Head of caudate nucleus (tissue), 42 donors: ENCODE measurements at regions not wholly inside any gene's neighbourhood (a gene's known extent, or its start where the extent isn't known, plus 50 kb on each side); places are given as distances from the start of the nearest gene placed in this dataset.

Experiments used
- DNase-seq, 42 donors: peaks; one replicate each; pipeline versions ENCODE4 v3.0.0 to v3.0.0-alpha.2; 2020 to 2021; ENCODE audit warnings: mixed read lengths in 7 of 42
- intact Hi-C: fragments of 100-400 bp; cut with DNase I; formaldehyde crosslinking; loops from one replicate; pipeline ENCODE4 v1.15.0; 2022

- no peak for DNase-seq
- intact Hi-C loops, result no loop called here
These were observed 241.9 kb upstream of the CDH20 start for GRCh38 chr18:61091379-61091778.

GRCh38 chr18:61093965-61094364 lies 239.3 kb upstream of the CDH20 start:
- no peak for DNase-seq
- intact Hi-C loops, result no loop called here

- intact Hi-C loops, result no loop called here
These were observed 237.0 kb upstream of the CDH20 start for GRCh38 chr18:61096226-61096625.

GRCh38 chr18:61107113-61107512 lies 226.1 kb upstream of the CDH20 start:
- no peak for DNase-seq
- intact Hi-C loops, result no loop called here

More at GRCh38 chr18:61096226-61096625, 237.0 kb upstream of the CDH20 start:
- DNase-seq, result no peak

- no peak for DNase-seq
- intact Hi-C loops, result no loop called here
These were observed 224.5 kb upstream of the CDH20 start for GRCh38 chr18:61108706-61109105.

GRCh38 chr18:61123309-61123708 lies 209.9 kb upstream of the CDH20 start:
- DNase-seq, result no peak
- intact Hi-C loops, result no loop called here

GRCh38 chr18:61127714-61128467 lies 205.3 kb upstream of the CDH20 start:
- intact Hi-C loops, result no loop called here
- peak in 3 of 42 donors; percentile 2 to 24 (median 5) for DNase-seq

GRCh38 chr18:61129001-61129400 lies 204.2 kb upstream of the CDH20 start:
- DNase-seq, result no peak
- intact Hi-C loops, result no loop called here

GRCh38 chr18:61132031-61132430 lies 201.2 kb upstream of the CDH20 start:
- intact Hi-C loops, result no loop called here
- DNase-seq, result no peak

- no peak for DNase-seq
These were observed 199.4 kb upstream of the CDH20 start for GRCh38 chr18:61133783-61134182.

GRCh38 chr18:61136711-61137251 lies 196.4 kb upstream of the CDH20 start:
- intact Hi-C loops, result no loop called here
- DNase-seq, result no peak

More at GRCh38 chr18:61133783-61134182, 199.4 kb upstream of the CDH20 start:
- intact Hi-C loops, result no loop called here

- intact Hi-C loops, result no loop called here
- DNase-seq, result no peak
These were observed 191.5 kb upstream of the CDH20 start for GRCh38 chr18:61141691-61142090.

GRCh38 chr18:61148322-61148721 lies 184.9 kb upstream of the CDH20 start:
- DNase-seq, result no peak
- intact Hi-C loops, result no loop called here

- intact Hi-C loops, result no loop called here
- DNase-seq, result no peak
These were observed 183.4 kb upstream of the CDH20 start for GRCh38 chr18:61149786-61150185.

- DNase-seq, result no peak
- intact Hi-C loops, result no loop called here
These were observed 179.7 kb upstream of the CDH20 start for GRCh38 chr18:61153571-61153970.

GRCh38 chr18:61154866-61155265 lies 178.4 kb upstream of the CDH20 start:
- no peak for DNase-seq
- intact Hi-C loops, result no loop called here

GRCh38 chr18:61155586-61155985 lies 177.6 kb upstream of the CDH20 start:
- intact Hi-C loops, result no loop called here
- no peak for DNase-seq

- intact Hi-C loops, result no loop called here
- peak in 33 of 42 donors; percentile 9 to 78 (median 34) for DNase-seq
These were observed 175.8 kb upstream of the CDH20 start for GRCh38 chr18:61157451-61157850.

GRCh38 chr18:61159246-61159645 lies 174.0 kb upstream of the CDH20 start:
- intact Hi-C loops, result no loop called here
- peak in 16 of 42 donors; percentile 2 to 58 (median 18) for DNase-seq

GRCh38 chr18:61164321-61164720 lies 168.9 kb upstream of the CDH20 start:
- no peak for DNase-seq
- intact Hi-C loops, result no loop called here

- intact Hi-C loops, result no loop called here
- no peak for DNase-seq
These were observed 165.3 kb upstream of the CDH20 start for GRCh38 chr18:61167902-61168301.
